Pons (tissue), 1 donor: ENCODE measurements at regions not wholly inside any gene's neighbourhood (a gene's known extent, or its start where the extent isn't known, plus 50 kb on each side); places are given as distances from the start of the nearest gene placed in this dataset.

ENCODE experiments used
- DNase-seq: peaks from one replicate; pipeline ENCODE4 v3.0.0-alpha.2; 2016; ENCODE audit warnings: low spot score

DNA sequence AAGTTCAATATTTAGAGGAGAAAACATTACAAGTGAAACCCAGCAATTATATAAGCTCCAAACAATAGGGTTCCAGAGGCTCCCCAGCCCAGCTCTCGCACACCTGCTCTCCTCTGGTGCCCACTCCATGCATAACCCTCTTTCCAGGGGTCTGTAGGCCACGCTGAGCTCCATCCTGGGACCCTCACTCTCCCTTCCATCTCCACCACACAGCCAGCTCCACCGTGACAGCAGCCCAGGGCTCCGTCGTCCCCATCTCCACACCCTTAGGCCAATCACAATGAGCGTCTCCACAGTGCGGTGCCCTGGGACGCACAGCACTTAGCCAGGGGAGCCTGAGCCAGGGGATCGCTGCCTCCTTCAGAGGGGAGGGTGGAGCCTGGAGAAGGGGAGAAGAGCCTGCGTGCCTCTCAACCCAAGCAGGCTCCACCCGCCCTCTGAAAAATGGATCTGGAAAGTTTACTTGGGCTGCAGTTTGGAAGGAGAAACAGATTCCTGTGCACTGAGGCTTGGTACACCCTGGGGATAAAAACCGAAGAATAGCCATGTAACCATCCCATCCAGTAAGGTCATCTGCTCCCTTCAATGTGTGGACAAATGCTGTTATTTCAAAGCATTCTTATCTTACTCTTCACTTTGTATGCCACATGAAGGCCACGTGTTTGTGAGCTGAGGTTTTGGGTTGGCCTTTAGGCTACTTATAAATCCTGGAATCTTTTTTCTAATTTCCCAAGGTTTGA lies 72.4 kb upstream of the GGTLC1 start:
- DNase-seq: no peak

DNA sequence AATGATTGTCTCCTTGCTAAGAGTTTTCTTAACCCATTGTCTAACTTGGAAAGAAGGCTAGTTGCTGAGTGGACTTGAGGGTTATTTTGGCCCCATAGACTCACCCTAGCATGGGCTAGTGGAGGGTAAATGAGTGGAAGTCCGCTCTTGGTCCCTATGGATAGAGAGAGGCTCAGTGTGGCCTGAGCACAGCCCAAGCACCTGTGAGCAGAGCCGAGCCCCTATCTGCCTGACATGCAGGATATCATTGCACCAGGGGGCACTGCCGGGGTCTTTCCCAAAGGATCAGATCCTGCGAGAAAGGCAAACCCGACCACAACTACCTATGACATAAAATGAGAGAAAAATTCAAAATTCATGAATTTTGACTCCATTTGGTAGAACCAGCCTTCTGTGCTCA lies 70.6 kb upstream of the GGTLC1 start:
- no peak for DNase-seq

- DNase-seq: no peak
Observed at GRCh38 chr20:24056491-24056890, 67.9 kb upstream of the GGTLC1 start.

DNA sequence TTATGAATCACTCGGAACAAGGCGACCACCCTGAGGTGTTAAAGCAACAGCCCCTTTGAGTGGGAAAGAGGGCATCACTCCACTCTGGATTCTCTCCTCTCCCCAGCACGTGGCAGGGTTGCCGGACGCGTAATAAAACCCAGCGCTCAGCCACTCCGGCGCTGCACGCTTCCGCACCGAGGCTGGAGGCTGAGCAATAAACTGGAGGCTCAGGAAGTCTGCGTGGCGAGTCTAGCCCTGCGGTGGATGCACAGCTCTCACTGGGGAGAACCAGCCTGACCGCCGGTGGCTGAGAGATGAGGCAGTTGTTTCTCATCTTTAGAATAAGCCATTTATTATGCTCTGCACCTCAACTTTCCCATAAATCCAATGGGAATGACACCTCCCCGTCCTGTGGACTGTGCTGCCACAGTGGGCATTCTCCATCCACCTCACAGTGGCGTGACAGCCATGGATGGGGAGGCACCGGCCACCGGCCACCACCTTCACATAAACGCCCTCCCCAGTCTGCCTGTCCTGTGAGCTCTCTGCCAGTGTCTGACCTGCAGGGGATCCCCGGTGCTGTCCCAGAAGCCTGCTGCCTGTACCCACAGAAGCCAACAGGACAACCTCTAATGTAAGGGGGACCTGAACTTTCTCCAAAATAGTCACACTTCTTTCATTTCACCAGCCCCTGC lies 64.2 kb upstream of the GGTLC1 start:
- no peak for DNase-seq

GRCh38 chr20:24051160-24051559 lies 62.6 kb upstream of the GGTLC1 start:
- DNase-seq: no peak

DNA sequence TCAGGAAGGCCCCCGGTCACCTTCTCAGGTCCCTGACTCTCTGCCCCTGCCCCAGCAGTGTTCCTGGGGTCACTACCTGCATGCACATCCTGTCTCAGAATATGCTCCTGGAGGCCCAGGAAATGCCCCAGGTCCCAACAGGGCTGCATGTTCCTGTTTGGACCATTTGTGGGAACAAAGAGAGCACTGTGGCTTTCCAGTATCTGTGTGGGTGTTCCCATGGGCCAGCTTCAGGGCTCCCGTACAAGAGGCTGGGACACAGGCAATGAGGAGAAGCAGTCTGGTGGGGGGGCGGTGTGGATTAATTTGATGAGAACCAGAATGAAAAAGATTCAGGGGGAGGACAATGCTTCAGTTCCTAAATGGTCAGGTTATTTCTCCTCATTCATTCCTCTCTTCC lies 61.5 kb upstream of the GGTLC1 start:
- no peak for DNase-seq

GRCh38 chr20:24049081-24049480 lies 60.5 kb upstream of the GGTLC1 start:
- DNase-seq: no peak

- DNase-seq: no peak
Observed at GRCh38 chr20:24048024-24048611, 59.5 kb upstream of the GGTLC1 start.

- no peak for DNase-seq
Observed at GRCh38 chr20:24046888-24047287, 58.3 kb upstream of the GGTLC1 start.

DNA sequence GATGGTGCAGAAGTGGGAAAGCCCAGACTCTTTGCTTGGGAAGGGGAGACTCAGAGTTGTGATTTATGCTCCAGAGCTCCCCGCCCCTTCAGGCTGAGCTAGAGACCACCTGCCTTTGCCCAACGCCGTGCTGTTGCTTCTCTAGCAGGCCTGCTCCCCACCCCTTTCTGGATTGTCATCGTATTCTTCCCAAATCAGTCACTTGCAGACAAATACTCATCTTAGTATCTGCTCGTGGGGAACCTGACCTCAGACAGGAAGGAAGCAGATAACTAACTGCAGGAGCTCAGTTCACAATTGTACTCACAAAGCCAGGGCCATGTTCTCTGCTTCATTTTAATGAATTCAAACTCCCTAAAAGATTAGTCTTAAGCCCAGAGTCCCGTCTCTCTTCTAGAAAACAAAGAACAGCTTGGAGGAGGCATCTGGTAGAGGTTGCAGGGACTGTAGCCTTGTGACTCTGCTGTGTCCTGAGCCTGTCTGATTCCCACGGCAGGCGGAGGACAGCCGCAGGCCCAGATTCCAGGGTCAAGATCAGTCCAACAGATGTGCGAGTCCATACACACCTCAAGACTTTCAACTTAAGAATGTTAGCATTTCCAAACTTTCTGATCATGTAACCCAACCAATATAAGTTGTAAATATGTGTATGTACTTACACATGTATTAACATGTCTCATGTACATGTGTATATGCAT lies 57.2 kb upstream of the GGTLC1 start:
- no peak for DNase-seq

DNA sequence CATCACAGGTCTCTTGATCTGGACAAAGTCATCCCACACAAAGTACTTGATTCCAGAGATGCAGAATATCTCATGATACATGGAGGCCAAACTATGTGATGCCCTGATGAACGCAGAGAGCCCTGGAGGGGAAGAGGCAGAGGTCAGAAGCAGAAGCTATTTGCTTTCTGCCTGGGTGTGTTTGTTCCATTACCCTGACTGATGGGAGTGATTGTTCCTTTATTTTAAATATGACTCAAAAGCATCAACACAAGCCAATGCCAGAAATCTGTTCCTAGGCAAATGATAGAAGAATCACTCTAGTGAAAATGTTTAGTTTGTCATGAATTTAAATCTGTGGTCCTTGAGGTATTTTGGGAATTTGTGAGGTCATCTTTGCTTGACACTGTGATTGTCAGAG lies 54.7 kb upstream of the GGTLC1 start:
- no peak for DNase-seq

- DNase-seq: no peak
Observed at GRCh38 chr20:24042646-24043045, 54.1 kb upstream of the GGTLC1 start.

GRCh38 chr20:24040896-24041459 lies 52.4 kb upstream of the GGTLC1 start:
- no peak for DNase-seq

DNA sequence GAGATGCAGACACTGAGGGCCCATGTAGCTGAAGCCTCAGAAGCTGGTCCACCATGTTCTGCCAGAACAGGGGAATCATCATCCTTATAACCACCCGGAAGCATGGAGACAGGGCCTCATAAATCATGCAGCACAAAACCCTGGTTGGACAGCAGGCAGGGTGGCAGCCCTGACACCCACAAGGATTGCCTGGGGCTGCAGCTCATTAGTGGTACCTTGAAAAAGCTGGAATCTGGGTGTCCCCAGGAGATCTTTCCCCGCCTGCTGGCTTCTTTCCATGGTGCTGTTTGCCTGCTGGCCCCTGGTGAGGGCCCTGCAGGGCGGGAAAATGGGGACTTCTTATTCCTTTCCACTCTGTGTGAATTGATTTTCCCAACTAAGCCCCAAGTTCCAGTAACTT lies 50.6 kb upstream of the GGTLC1 start:
- DNase-seq: no peak
